ENCODE measurements at regions not wholly inside any gene's neighbourhood (a gene's known extent, or its start where the extent isn't known, plus 50 kb on each side); places are given as distances from the start of the nearest gene placed in this dataset.
"Not testable (repeated sequence)": the region's sequence is repeated elsewhere in the genome, so short reads cannot be mapped to it uniquely, and the experiment has no call there.

- DNase-seq = no peak
Measured at GRCh38 chr4:169934794-169935429, 91.3 kb downstream of the MFAP3L start.

GRCh38 chr4:169933531-169933930 lies 92.7 kb downstream of the MFAP3L start:
- no peak for DNase-seq

GRCh38 chr4:169931964-169932363 lies 94.2 kb downstream of the MFAP3L start:
- DNase-seq = no peak

GRCh38 chr4:169930755-169931154 lies 95.4 kb downstream of the MFAP3L start:
- DNase-seq = not testable (repeated sequence)

GRCh38 chr4:169927280-169927679 lies 98.9 kb downstream of the MFAP3L start:
- no peak for DNase-seq

- DNase-seq = no peak
Measured at GRCh38 chr4:169925678-169926077, 100.5 kb downstream of the MFAP3L start.

GRCh38 chr4:169922632-169923276 lies 103.4 kb downstream of the MFAP3L start:
- no peak for DNase-seq

GRCh38 chr4:169921732-169922131 lies 104.5 kb downstream of the MFAP3L start:
- DNase-seq = no peak

- no peak for DNase-seq
Measured at GRCh38 chr4:169921237-169921636, 105.0 kb downstream of the MFAP3L start.

- not testable (repeated sequence) for DNase-seq
Measured at GRCh38 chr4:169919194-169920124, 106.7 kb downstream of the MFAP3L start.

- no peak for DNase-seq
Measured at GRCh38 chr4:169915545-169915944, 110.7 kb downstream of the MFAP3L start.

GRCh38 chr4:169914866-169915265 lies 111.3 kb downstream of the MFAP3L start:
- no peak for DNase-seq

- DNase-seq = no peak
Measured at GRCh38 chr4:169912996-169913395, 113.2 kb downstream of the MFAP3L start.

- DNase-seq = no peak
Measured at GRCh38 chr4:169909897-169910296, 116.3 kb downstream of the MFAP3L start.

- no peak for DNase-seq
Measured at GRCh38 chr4:169909479-169909878, 116.7 kb downstream of the MFAP3L start.

GRCh38 chr4:169907705-169908104 lies 118.5 kb downstream of the MFAP3L start:
- DNase-seq = no peak

- no peak for DNase-seq
Measured at GRCh38 chr4:169906821-169907220, 119.4 kb downstream of the MFAP3L start.

- DNase-seq = no peak
Measured at GRCh38 chr4:169906104-169906503, 120.1 kb downstream of the MFAP3L start.

GRCh38 chr4:169902658-169903345 lies 123.4 kb downstream of the MFAP3L start:
- DNase-seq = no peak

- no peak for DNase-seq
Measured at GRCh38 chr4:169900241-169900845, 125.9 kb downstream of the MFAP3L start.

GRCh38 chr4:169899295-169899694 lies 126.9 kb downstream of the MFAP3L start:
- DNase-seq = no peak

GRCh38 chr4:169898095-169898494 lies 128.1 kb downstream of the MFAP3L start:
- no peak for DNase-seq

GRCh38 chr4:169894767-169895166 lies 131.4 kb downstream of the MFAP3L start:
- DNase-seq = not testable (repeated sequence)

All from activated CD4-positive, alpha-beta T cell treated with anti-CD3 and anti-CD28 coated beads, Interleukin-2, amount 50 U/mL, for 48 hours (primary cell).